GM23338 (cell line): ENCODE measurements at regions not wholly inside any gene's neighbourhood (a gene's known extent, or its start where the extent isn't known, plus 50 kb on each side); places are given as distances from the start of the nearest gene placed in this dataset.

Source experiments
- ATAC-seq: fragments of 200-7000 bp; cut with Tn5 transposase; 3 replicates; pipeline ENCODE4 v1.9.1; 2020
- DNase-seq: peaks from one replicate; pipeline ENCODE4 v3.0.0-alpha.2; 2015; ENCODE audit warnings: low spot score
- H2AFZ ChIP-seq: fragments of 200-600 bp; sonication (generic); 2 replicates; pipeline ENCODE4 v1.8.0; 2016; ENCODE audit warnings: antibody characterized with exemption, mild to moderate bottlenecking, moderate library complexity
- H3F3A ChIP-seq: fragments of 200-600 bp; sonication (generic); replicated peaks from 2 replicates; pipeline ENCODE4 v1.8.0; 2017; ENCODE audit warnings: antibody characterized with exemption, mixed run types, low read depth
- H3K27ac ChIP-seq: fragments of 200-600 bp; sonication (generic); 2 replicates; pipeline ENCODE4 v1.6.1; 2016; ENCODE audit warnings: low read depth
- H3K27me3 ChIP-seq: fragments of 200-600 bp; sonication (generic); 2 replicates; pipeline ENCODE4 v1.8.0; 2016; ENCODE audit warnings: mild to moderate bottlenecking, mixed run types, moderate library complexity; ENCODE audit not compliant: insufficient read depth
- H3K36me3 ChIP-seq: fragments of 200-600 bp; sonication (generic); 2 replicates; pipeline ENCODE4 v1.8.0; 2016; ENCODE audit warnings: mild to moderate bottlenecking; ENCODE audit not compliant: insufficient read depth
- H3K4me1 ChIP-seq: fragments of 200-600 bp; sonication (generic); 2 replicates; pipeline ENCODE4 v1.8.0; 2016; ENCODE audit warnings: mild to moderate bottlenecking, moderate library complexity; ENCODE audit not compliant: insufficient read depth
- H3K4me2 ChIP-seq: fragments of 200-600 bp; sonication (generic); 2 replicates; pipeline ENCODE4 v1.7.1; 2017; ENCODE audit warnings: mixed run types
- H3K4me3 ChIP-seq: fragments of 200-600 bp; sonication (generic); 2 replicates; pipeline ENCODE4 v1.6.1; 2016; ENCODE audit warnings: mixed run types
- H3K79me2 ChIP-seq: fragments of 200-600 bp; sonication (generic); replicated peaks from 2 replicates; pipeline ENCODE4 v1.8.0; 2017; ENCODE audit warnings: mild to moderate bottlenecking; ENCODE audit not compliant: insufficient read depth
- H3K9me2 ChIP-seq: fragments of 200-600 bp; sonication (generic); 2 replicates; pipeline ENCODE4 v1.8.0; 2017; ENCODE audit not compliant: insufficient read depth
- H4K20me1 ChIP-seq: fragments of 200-600 bp; sonication (generic); replicated peaks from 2 replicates; pipeline ENCODE4 v1.8.0; 2017; ENCODE audit warnings: mild to moderate bottlenecking; ENCODE audit not compliant: insufficient read depth
- H3K27ac Mint-ChIP-seq: 2 replicates; pipeline ENCODE4 v1.8.0; 2020; ENCODE audit warnings: inconsistent platforms, mild to moderate bottlenecking, moderate library complexity, mixed read lengths
- H3K27me3 Mint-ChIP-seq: 3 replicates; pipeline ENCODE4 v1.8.0; 2022; ENCODE audit warnings: low read depth, mild to moderate bottlenecking, moderate library complexity, mixed read lengths, inconsistent platforms; ENCODE audit not compliant: insufficient read depth, poor library complexity
- H3K36me3 Mint-ChIP-seq: 3 replicates; pipeline ENCODE4 v1.8.0; 2021; ENCODE audit warnings: low read depth, mild to moderate bottlenecking, inconsistent platforms, moderate library complexity, mixed read lengths
- H3K4me1 Mint-ChIP-seq: 3 replicates; pipeline ENCODE4 v1.8.0; 2020; ENCODE audit warnings: mild to moderate bottlenecking, inconsistent platforms, mixed read lengths
- H3K4me3 Mint-ChIP-seq: 3 replicates; pipeline ENCODE4 v1.8.0; 2021; ENCODE audit warnings: moderate library complexity, mild to moderate bottlenecking, inconsistent platforms, mixed read lengths
- H3K9me3 Mint-ChIP-seq: 3 replicates; pipeline ENCODE4 v1.8.0; 2020; ENCODE audit warnings: moderate library complexity, mild to moderate bottlenecking, inconsistent platforms, mixed read lengths
- EZH2 ChIP-seq: fragments of 200-600 bp; sonication (generic); IDR thresholded peaks from one replicate; pipeline ENCODE4 v1.8.0; 2017; ENCODE audit warnings: antibody characterized with exemption, mild to moderate bottlenecking, low read depth; ENCODE audit not compliant: unreplicated experiment
- NANOG ChIP-seq: IDR thresholded peaks from 2 replicates; pipeline ENCODE4 v1.6.1; 2016; ENCODE audit warnings: antibody characterized with exemption, borderline replicate concordance
- POLR2AphosphoS5 ChIP-seq: IDR thresholded peaks from 2 replicates; pipeline ENCODE4 v1.6.1; 2016; ENCODE audit warnings: antibody characterized with exemption, low read depth
- REST ChIP-seq: IDR thresholded peaks from one replicate; pipeline ENCODE4 v1.6.1; 2018; ENCODE audit warnings: antibody characterized with exemption; ENCODE audit not compliant: unreplicated experiment
- ZNF331 ChIP-seq: fragments of 250-450 bp; sonication (Bioruptor Pico); IDR thresholded peaks from 2 replicates; pipeline ENCODE4 v1.5.0; 2020; ENCODE audit warnings: low read depth, mild to moderate bottlenecking, moderate library complexity
- TF ChIP-seq, protein P1 (sequence below), 2 experiments: fragments of 200-600 bp in 1 of 2; sonication (generic) in 1 of 2; conservative IDR thresholded peaks; 2 replicates each; pipeline versions ENCODE4 v1.5.1 to v1.6.1; 2016 to 2017; ENCODE audit warnings: antibody characterized with exemption in 2 of 2, low read depth in 2 of 2, mild to moderate bottlenecking in 2 of 2, moderate library complexity in 1 of 2

DNA sequence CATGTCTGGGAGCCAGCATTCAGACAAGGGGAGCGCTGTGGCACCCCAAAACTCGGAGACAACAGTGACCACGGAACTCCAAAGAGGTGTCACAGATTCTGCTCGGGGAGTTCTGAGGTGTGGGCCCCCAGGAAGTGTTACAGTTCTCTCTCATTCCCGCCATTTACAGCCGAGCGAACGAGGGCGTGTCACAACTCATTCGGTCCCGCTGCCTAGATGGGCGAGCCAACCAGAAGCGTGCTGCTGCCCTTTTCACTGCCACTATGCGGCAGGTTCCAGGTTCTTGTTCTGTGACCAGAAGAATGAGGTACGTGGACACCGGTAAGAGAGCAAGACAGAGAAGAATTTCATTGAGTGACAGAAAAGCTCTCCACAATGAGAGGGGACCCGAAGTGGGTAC, 1370.6 kb upstream of the AGA start:
- H3K36me3 ChIP-seq, result no peaks in the 10 kb centered on the region
- no peak overlapping the region for H3K4me3 ChIP-seq
- no peak overlapping the region; the same call in 1 of the 2 replicates for H3K27ac Mint-ChIP-seq
- no peaks in the 10 kb centered on the region for H3K4me1 Mint-ChIP-seq
- no peaks in the 10 kb centered on the region for H3K9me2 ChIP-seq
- H3F3A ChIP-seq, result no peaks in the 10 kb centered on the region
- H3K36me3 Mint-ChIP-seq, result no peaks in the 10 kb centered on the region
- H3K27me3 ChIP-seq, result no peaks in the 10 kb centered on the region
- no peak overlapping the region for H3K4me3 Mint-ChIP-seq
- H3K27ac ChIP-seq, result no peak overlapping the region
- H3K9me3 Mint-ChIP-seq, result no peaks in the 10 kb centered on the region; the same call in 2 of the 3 replicates
- ATAC-seq (no peak), DNase-seq (no peak)
- H3K79me2 ChIP-seq, result no peaks in the 10 kb centered on the region
- no peak for TF ChIP-seq EZH2
- no peak for TF ChIP-seq NANOG
- TF ChIP-seq, protein P1, sequence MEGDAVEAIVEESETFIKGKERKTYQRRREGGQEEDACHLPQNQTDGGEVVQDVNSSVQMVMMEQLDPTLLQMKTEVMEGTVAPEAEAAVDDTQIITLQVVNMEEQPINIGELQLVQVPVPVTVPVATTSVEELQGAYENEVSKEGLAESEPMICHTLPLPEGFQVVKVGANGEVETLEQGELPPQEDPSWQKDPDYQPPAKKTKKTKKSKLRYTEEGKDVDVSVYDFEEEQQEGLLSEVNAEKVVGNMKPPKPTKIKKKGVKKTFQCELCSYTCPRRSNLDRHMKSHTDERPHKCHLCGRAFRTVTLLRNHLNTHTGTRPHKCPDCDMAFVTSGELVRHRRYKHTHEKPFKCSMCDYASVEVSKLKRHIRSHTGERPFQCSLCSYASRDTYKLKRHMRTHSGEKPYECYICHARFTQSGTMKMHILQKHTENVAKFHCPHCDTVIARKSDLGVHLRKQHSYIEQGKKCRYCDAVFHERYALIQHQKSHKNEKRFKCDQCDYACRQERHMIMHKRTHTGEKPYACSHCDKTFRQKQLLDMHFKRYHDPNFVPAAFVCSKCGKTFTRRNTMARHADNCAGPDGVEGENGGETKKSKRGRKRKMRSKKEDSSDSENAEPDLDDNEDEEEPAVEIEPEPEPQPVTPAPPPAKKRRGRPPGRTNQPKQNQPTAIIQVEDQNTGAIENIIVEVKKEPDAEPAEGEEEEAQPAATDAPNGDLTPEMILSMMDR (conservative IDR thresholded peaks at IDR 0.05; ENCODE audit: low read depth in 2 of 2), result no peak
- no peak for TF ChIP-seq ZNF331
- TF ChIP-seq POLR2AphosphoS5, result no peak
- no peak for TF ChIP-seq REST
- H3K27me3 Mint-ChIP-seq, result peaks cover 4% of the 10 kb centered on the region
- no peak overlapping the region for H3K4me2 ChIP-seq
- H4K20me1 ChIP-seq, result no peaks in the 10 kb centered on the region
- no peaks in the 10 kb centered on the region for H3K4me1 ChIP-seq
- H2AFZ ChIP-seq, result peak overlapping the region; percentile 43; the same call in 1 of the 2 replicates

- no peak overlapping the region for H3K4me3 ChIP-seq
- H3F3A ChIP-seq, result no peaks in the 10 kb centered on the region
- no peak for ATAC-seq
- Mint-ChIP-seq H3K4me3 (no peak overlapping the region), H3K4me1 (no peaks in the 10 kb centered on the region), H3K36me3 (no peaks in the 10 kb centered on the region), H3K27me3 (peaks cover 4% of the 10 kb centered on the region), H3K9me3 (no peaks in the 10 kb centered on the region; the same call in 2 of the 3 replicates), H3K27ac (no peak overlapping the region)
- no peak overlapping the region for H2AFZ ChIP-seq
- no peak overlapping the region for H3K27ac ChIP-seq
- no peak overlapping the region for H3K4me2 ChIP-seq
- H3K27me3 ChIP-seq, result no peaks in the 10 kb centered on the region
- no peaks in the 10 kb centered on the region for H3K79me2 ChIP-seq
- no peaks in the 10 kb centered on the region for H3K9me2 ChIP-seq
- no peak for DNase-seq
- H3K36me3 ChIP-seq, result no peaks in the 10 kb centered on the region
- no peaks in the 10 kb centered on the region for H3K4me1 ChIP-seq
- H4K20me1 ChIP-seq, result no peaks in the 10 kb centered on the region
- TF ChIP-seq ZNF331 (no peak), REST (no peak)
These were observed 1372.7 kb upstream of the AGA start for GRCh38 chr4:178814908-178815307.
